GM12873 (cell line): ENCODE measurements at regions not wholly inside any gene's neighbourhood (a gene's known extent, or its start where the extent isn't known, plus 50 kb on each side); places are given as distances from the start of the nearest gene placed in this dataset.

ENCODE experiments used
- CTCF ChIP-seq: IDR thresholded peaks from 2 replicates; pipeline ENCODE4 v1.5.1; 2012; ENCODE audit warnings: low read depth, mild to moderate bottlenecking, moderate library complexity, low read length, control low read depth; ENCODE audit not compliant: insufficient read depth; ENCODE audit errors: missing control alignments

GRCh38 chr15:87623832-87624231 lies 632.7 kb downstream of the NTRK3 start:
- TF ChIP-seq CTCF = peak; percentile 25

DNA sequence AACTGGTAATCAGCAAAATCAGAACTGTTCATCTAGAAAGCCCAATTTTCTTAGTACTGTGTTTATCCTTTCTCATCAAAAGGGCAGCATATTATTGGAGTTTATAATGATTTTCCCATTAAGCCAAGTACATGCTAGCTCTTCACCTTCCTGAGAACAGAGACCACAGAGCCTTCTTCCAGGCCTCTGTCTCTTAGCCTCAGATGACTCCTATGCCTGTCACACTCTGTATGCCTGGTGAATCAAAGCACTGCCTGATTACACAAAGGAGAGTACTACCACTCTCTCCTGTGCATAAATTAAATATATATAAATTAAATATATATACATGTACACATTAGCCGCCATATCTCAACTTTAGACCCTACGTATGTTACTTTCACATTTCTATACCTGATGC lies 636.1 kb downstream of the NTRK3 start:
- TF ChIP-seq CTCF = no peak

DNA sequence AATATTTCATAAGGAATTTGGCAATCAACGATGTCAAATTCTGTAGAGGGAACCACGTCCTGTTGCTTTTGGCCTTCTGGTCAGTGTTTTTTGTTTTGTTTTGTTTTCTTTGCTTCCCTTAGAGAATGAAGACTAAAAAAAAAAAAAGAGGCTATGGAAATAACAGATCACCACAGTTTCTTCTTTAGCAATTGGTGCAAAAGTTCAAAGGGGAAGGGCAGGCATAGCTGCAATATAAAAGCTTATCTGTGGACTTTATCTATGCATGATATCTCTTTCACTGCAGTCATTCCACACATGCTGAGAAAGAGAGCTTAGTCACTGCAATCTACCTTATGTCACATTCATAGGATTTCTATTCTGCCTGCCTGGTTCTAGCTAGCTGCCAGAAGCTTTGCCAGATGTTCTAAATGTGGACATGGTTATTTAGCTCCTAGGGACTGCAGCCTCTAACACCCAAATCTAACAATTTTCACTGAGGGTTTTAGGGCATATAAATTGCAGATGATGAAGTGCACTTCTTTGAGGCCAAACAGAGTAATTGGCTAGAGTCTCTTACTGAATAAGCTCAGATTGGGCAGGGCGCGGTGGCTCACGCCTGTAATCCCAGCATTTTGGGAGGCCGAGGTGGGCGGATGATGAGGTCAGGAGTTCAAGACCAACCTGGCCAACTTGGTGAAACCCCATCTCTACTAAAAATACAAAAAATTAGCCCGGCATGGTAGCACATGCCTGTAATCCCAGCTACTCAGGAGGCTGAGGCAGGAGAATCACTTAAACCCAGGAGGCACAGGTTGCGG lies 637.2 kb downstream of the NTRK3 start:
- TF ChIP-seq CTCF = no peak

GRCh38 chr15:87618203-87618725 lies 638.3 kb downstream of the NTRK3 start:
- no peak for TF ChIP-seq CTCF

GRCh38 chr15:87614704-87615103 lies 641.8 kb downstream of the NTRK3 start:
- TF ChIP-seq CTCF = no peak

- no peak for TF ChIP-seq CTCF
These were observed 646.2 kb downstream of the NTRK3 start for GRCh38 chr15:87610366-87610765.

DNA sequence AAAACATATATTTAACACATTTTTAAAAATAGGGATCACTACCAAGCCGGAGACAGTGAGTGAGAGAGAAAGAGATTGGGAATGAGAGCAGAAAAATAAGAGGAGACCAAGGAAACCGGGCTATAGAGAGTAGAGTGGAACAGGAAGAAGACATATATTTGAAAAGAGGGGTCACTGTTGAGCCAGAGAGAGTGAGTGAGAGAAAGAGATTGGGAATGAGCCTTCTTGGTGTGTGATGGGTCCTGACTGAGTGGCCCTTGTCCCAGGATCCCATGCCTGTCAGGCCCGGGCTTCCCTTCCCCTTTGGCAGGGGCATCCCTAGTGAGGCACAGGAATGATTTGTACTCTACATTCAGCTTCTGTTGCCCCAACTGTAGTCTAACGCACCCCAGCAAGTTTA lies 646.6 kb downstream of the NTRK3 start:
- TF ChIP-seq CTCF = no peak
